Prostate gland (tissue), 2 donors: ENCODE measurements at regions not wholly inside any gene's neighbourhood (a gene's known extent, or its start where the extent isn't known, plus 50 kb on each side); places are given as distances from the start of the nearest gene placed in this dataset.

Experiments used
- CTCF ChIP-seq, 4 experiments: fragments of 200-600 bp in 2 of 4; fragments of 450-650 bp in 2 of 4; sonication (generic) in 2 of 4; IDR thresholded peaks; 1 replicate in 3 of 4; 2 replicates in 1 of 4; pipeline ENCODE4 v1.5.1; 2016 to 2019; ENCODE audit warnings: antibody characterized with exemption in 4 of 4, mild to moderate bottlenecking in 2 of 4, moderate library complexity in 2 of 4
- POLR2AphosphoS5 ChIP-seq: sonication (generic); formaldehyde crosslinking; IDR thresholded peaks from one replicate; pipeline ENCODE4 v1.6.1; 2017; ENCODE audit warnings: antibody characterized with exemption

- TF ChIP-seq POLR2AphosphoS5 (no peak), CTCF (IDR thresholded peaks at IDR 0.05) (no peak)
Measured at GRCh38 chr20:48066246-48066645, 281.0 kb upstream of the SULF2 start.
